ENCODE measurements at regions not wholly inside any gene's neighbourhood (a gene's known extent, or its start where the extent isn't known, plus 50 kb on each side); places are given as distances from the start of the nearest gene placed in this dataset.

GRCh38 chr5:100667161-100667630, 132.0 kb downstream of the FAM174A start:
- Histone ChIP-seq H3K36me3 (ENCODE audit: control insufficient read depth, insufficient read depth, low read length) (no peaks in the 10 kb centered on the region), H3K27me3 (ENCODE audit: control insufficient read depth, insufficient read depth, low read length) (no peaks in the 10 kb centered on the region), H3K4me3 (ENCODE audit: low read depth in 2 of 2, low read length in 2 of 2) (no peak overlapping the region), H3K9me3 (ENCODE audit: control insufficient read depth, insufficient read depth, low read depth, low read length) (no peaks in the 10 kb centered on the region), H3K27ac (ENCODE audit: low read length) (no peak overlapping the region), H3K4me1 (ENCODE audit: control insufficient read depth, insufficient read depth, low read length) (no peaks in the 10 kb centered on the region)
- ChIA-PET CTCF (no interaction called here), POLR2A (no interaction called here)
- BruUV-seq (replicated peaks), result no TSS peak
- TF ChIP-seq REST (IDR thresholded peaks at IDR 0.05; ENCODE audit: insufficient read depth in 1 of 2, low read depth in 2 of 2, low read length in 1 of 2) (no peak), CTCF (IDR thresholded peaks at IDR 0.05) (no peak), POLR2AphosphoS5 (IDR thresholded peaks at IDR 0.05; ENCODE audit: low read depth, low read length) (no peak), TCF7L2 (IDR thresholded peaks at IDR 0.05; ENCODE audit: low read depth, low read length) (no peak), SIN3A (IDR thresholded peaks at IDR 0.05; ENCODE audit: borderline replicate concordance, insufficient read depth, low read depth, low read length) (no peak)
- in situ Hi-C loops (cut with HindIII; ENCODE audit: low pct_unique_long_range_greater_than_20kb, low sequenced_read_pairs) (no loop called here), intact Hi-C loops (cut with micrococcal nuclease; ENCODE audit: unreplicated experiment) (no loop called here)
- ATAC-seq (no peak), DNase-seq (ENCODE audit: low read depth, low spot score) (no peak)

GRCh38 chr5:100668511-100668910, 133.3 kb downstream of the FAM174A start:
- ATAC-seq, result no peak
- Histone ChIP-seq H3K4me3 (ENCODE audit: low read depth in 2 of 2, low read length in 2 of 2) (no peak overlapping the region), H3K9me3 (ENCODE audit: control insufficient read depth, insufficient read depth, low read depth, low read length) (no peaks in the 10 kb centered on the region), H3K4me1 (ENCODE audit: control insufficient read depth, insufficient read depth, low read length) (no peaks in the 10 kb centered on the region), H3K27me3 (ENCODE audit: control insufficient read depth, insufficient read depth, low read length) (no peaks in the 10 kb centered on the region), H3K36me3 (ENCODE audit: control insufficient read depth, insufficient read depth, low read length) (no peaks in the 10 kb centered on the region), H3K27ac (ENCODE audit: low read length) (no peak overlapping the region)
- ChIA-PET CTCF (no interaction called here), POLR2A (no interaction called here)
- TF ChIP-seq CTCF (IDR thresholded peaks at IDR 0.05) (no peak), REST (IDR thresholded peaks at IDR 0.05; ENCODE audit: insufficient read depth in 1 of 2, low read depth in 2 of 2, low read length in 1 of 2) (no peak), TCF7L2 (IDR thresholded peaks at IDR 0.05; ENCODE audit: low read depth, low read length) (no peak), SIN3A (IDR thresholded peaks at IDR 0.05; ENCODE audit: borderline replicate concordance, insufficient read depth, low read depth, low read length) (no peak), POLR2AphosphoS5 (IDR thresholded peaks at IDR 0.05; ENCODE audit: low read depth, low read length) (no peak)
- intact Hi-C loops (cut with micrococcal nuclease; ENCODE audit: unreplicated experiment), result no loop called here
- DNase-seq (ENCODE audit: low read depth, low spot score), result no peak
- in situ Hi-C loops (cut with HindIII; ENCODE audit: low pct_unique_long_range_greater_than_20kb, low sequenced_read_pairs), result no loop called here
- no TSS peak for BruUV-seq (replicated peaks)
